T-cell (primary cell): ENCODE measurements at regions not wholly inside any gene's neighbourhood (a gene's known extent, or its start where the extent isn't known, plus 50 kb on each side); places are given as distances from the start of the nearest gene placed in this dataset.
"Not testable (repeated sequence)": the region's sequence is repeated elsewhere in the genome, so short reads cannot be mapped to it uniquely, and the experiment has no call there.

Source experiments
- ATAC-seq, 4 experiments: fragments of 200-7000 bp in 3 of 4; fragments of 150-1000 bp in 1 of 4; cut with Tn5 transposase; replicated peaks in 1 of 4; 1 replicate in 3 of 4; 2 replicates in 1 of 4; pipeline ENCODE4 v1.10.0; 2021; ENCODE audit warnings: moderate library complexity in 3 of 4, mild to moderate bottlenecking in 2 of 4, moderate number of reproducible peaks in 1 of 4
- CTCF ChIA-PET, 2 donors: fragments of 300-600 bp; sonication (Branson Sonifier 250); formaldehyde crosslinking; loops; one replicate each; lab custom pipeline; 2022; ENCODE audit warnings: antibody characterized with exemption in 2 of 2; lab: Charles Lee
- POLR2A ChIA-PET, 2 donors: fragments of 300-600 bp; sonication (Branson Sonifier 250); formaldehyde crosslinking; loops; one replicate each; lab custom pipeline; 2022; ENCODE audit warnings: antibody characterized with exemption in 2 of 2; lab: Charles Lee
- DNase-seq, 35 experiments: peaks; one replicate each; pipeline versions ENCODE4 v3.0.0 to v3.0.0-alpha.2; 2013 to 2023
- H3K27ac ChIP-seq: one replicate; pipeline ENCODE4 v1.5.1; 2013; ENCODE audit warnings: low read length
- H3K27me3 ChIP-seq, 2 experiments: replicated peaks in 1 of 2; 1 replicate in 1 of 2; 2 replicates in 1 of 2; pipeline versions ENCODE4 v1.6.1 to v1.7.0; 2013; ENCODE audit warnings: low read length in 1 of 2, mixed read lengths in 1 of 2; ENCODE audit not compliant: control insufficient read depth in 2 of 2, insufficient read depth in 2 of 2; ENCODE audit errors: extremely low read depth in 1 of 2
- H3K36me3 ChIP-seq, 2 donors: 1 replicate in 1 of 2; 2 replicates in 1 of 2; pipeline versions ENCODE4 v1.6.1 to v1.7.0; 2013; ENCODE audit warnings: low read length in 1 of 2; ENCODE audit not compliant: control insufficient read depth in 2 of 2, insufficient read depth in 1 of 2; ENCODE audit errors: extremely low read depth in 1 of 2
- H3K4me1 ChIP-seq, 2 experiments: 1 replicate in 1 of 2; 2 replicates in 1 of 2; pipeline versions ENCODE4 v1.6.1 to v1.7.0; 2013; ENCODE audit warnings: low read length in 2 of 2, mixed read lengths in 1 of 2; ENCODE audit not compliant: insufficient read depth in 2 of 2, control insufficient read depth in 1 of 2; ENCODE audit errors: extremely low read depth in 1 of 2
- H3K4me3 ChIP-seq, 2 donors: 1 replicate in 1 of 2; 2 replicates in 1 of 2; pipeline versions ENCODE4 v1.5.1 to v1.7.0; 2013; ENCODE audit warnings: mild to moderate bottlenecking in 2 of 2, low read length in 1 of 2, moderate library complexity in 1 of 2; ENCODE audit not compliant: control insufficient read depth in 1 of 2; ENCODE audit errors: extremely low read depth in 1 of 2
- H3K9me3 ChIP-seq: 2 replicates; pipeline ENCODE4 v1.7.0; 2013
- H3K27ac Mint-ChIP-seq, 2 donors: one replicate each; pipeline ENCODE4 v1.8.0; 2020 to 2021; ENCODE audit warnings: mild to moderate bottlenecking in 2 of 2, mixed read lengths in 2 of 2
- H3K27me3 Mint-ChIP-seq, 2 donors: one replicate each; pipeline ENCODE4 v1.8.0; 2021 to 2022; ENCODE audit warnings: mixed read lengths in 2 of 2
- H3K36me3 Mint-ChIP-seq: one replicate; pipeline ENCODE4 v1.8.0; 2021; ENCODE audit warnings: mixed read lengths
- H3K4me1 Mint-ChIP-seq, 3 donors: one replicate each; pipeline ENCODE4 v1.8.0; 2020 to 2022; ENCODE audit warnings: mixed read lengths in 3 of 3, mild to moderate bottlenecking in 1 of 3
- H3K4me3 Mint-ChIP-seq, 3 donors: one replicate each; pipeline ENCODE4 v1.8.0; 2020 to 2022; ENCODE audit warnings: mild to moderate bottlenecking in 3 of 3, mixed read lengths in 3 of 3, moderate library complexity in 3 of 3
- H3K9me3 Mint-ChIP-seq, 3 donors: one replicate each; pipeline ENCODE4 v1.8.0; 2020 to 2022; ENCODE audit warnings: mixed read lengths in 3 of 3
- WGBS: methylation state at CpG from one replicate; pipeline ENCODE4 v1.1.5; 2013; ENCODE audit warnings: missing lambda C conversion rate; ENCODE audit not compliant: insufficient coverage; 5-methylcytosine and 5-hydroxymethylcytosine counted together

DNA sequence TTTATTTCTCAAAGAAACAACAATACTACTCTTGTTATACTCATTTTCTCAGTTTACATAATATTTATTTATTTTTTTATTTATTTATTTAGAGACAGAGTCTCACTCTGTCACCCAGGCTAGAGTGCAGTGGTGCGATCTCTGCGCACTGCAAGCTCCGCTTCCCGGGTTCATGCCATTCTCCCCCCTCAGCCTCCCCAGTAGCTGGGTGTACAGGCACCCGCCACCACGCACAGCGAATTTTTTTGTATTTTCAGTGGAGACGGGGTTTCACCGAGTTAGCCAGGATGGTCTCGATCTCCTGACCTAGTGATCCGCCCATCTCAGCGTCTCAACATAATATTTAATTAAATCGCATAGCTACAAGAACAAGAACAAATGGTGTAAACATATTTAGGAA is 2932.3 kb upstream of the OR11H1 start:
- H3K36me3 ChIP-seq, H3K36me3 Mint-ChIP-seq, H3K4me1 ChIP-seq, H3K9me3 ChIP-seq, POLR2A ChIA-PET, H3K27ac ChIP-seq, H3K27me3 Mint-ChIP-seq, H3K27me3 ChIP-seq, H3K4me3 Mint-ChIP-seq, DNase-seq, H3K27ac Mint-ChIP-seq, H3K4me3 ChIP-seq, ATAC-seq, CTCF ChIA-PET, H3K4me1 Mint-ChIP-seq: not testable (repeated sequence)
- H3K9me3 Mint-ChIP-seq: peaks cover 30 to 54% (median 40%) of the 10 kb centered on the region in 3 donors
- 81% methylated on average over 9 of the region's 13 CpGs for WGBS

DNA sequence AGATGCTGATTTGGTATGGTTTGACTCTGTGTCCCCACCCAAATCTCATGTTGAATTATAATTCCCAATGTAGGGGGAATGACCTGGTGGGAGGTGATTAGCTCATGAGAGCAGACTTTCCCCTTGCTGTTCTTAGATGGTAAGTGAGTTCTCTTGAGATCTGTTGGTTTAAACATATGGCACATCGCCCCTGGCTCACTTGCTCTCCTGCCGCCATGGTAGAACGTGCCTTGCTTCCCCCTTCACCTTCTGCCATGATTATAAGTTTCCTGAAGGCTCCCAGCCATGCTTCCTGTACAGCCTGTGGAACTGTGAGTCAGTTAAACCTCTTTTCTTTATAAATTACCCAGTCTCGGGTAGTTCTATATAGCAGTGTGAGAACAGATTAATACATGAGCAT is 2930.2 kb upstream of the OR11H1 start:
- peaks cover 35 to 56% (median 40%) of the 10 kb centered on the region in 3 donors for H3K9me3 Mint-ChIP-seq

DNA sequence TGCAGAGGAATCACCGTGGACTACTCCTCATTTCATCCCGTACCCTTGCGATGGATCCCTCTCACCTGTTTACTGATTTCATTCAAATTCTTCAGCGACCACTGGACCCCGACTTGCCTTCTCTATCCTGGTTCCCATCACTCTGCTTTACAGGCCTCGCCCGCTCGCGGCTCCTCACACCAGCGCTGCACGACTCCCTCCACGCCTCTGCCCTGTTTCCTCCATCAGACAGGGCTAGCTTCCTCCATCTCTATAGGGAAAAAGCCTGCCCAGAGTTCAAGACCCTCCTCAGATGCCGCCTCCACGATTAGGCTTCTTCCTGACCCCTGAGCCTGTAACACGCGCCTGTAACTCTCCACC is 2926.5 kb upstream of the OR11H1 start:
- H3K4me3 Mint-ChIP-seq, POLR2A ChIA-PET: not testable (repeated sequence)

More for the DNA sequence above, 2930.2 kb upstream of the OR11H1 start:
- DNase-seq, H3K27ac ChIP-seq, H3K9me3 ChIP-seq, CTCF ChIA-PET, POLR2A ChIA-PET, H3K4me1 Mint-ChIP-seq, H3K27me3 ChIP-seq, H3K27me3 Mint-ChIP-seq, H3K4me3 Mint-ChIP-seq, H3K4me1 ChIP-seq, H3K4me3 ChIP-seq, H3K36me3 ChIP-seq, ATAC-seq, H3K27ac Mint-ChIP-seq, H3K36me3 Mint-ChIP-seq: not testable (repeated sequence)
- 72% methylated on average over 3 of the region's 4 CpGs for WGBS

DNA sequence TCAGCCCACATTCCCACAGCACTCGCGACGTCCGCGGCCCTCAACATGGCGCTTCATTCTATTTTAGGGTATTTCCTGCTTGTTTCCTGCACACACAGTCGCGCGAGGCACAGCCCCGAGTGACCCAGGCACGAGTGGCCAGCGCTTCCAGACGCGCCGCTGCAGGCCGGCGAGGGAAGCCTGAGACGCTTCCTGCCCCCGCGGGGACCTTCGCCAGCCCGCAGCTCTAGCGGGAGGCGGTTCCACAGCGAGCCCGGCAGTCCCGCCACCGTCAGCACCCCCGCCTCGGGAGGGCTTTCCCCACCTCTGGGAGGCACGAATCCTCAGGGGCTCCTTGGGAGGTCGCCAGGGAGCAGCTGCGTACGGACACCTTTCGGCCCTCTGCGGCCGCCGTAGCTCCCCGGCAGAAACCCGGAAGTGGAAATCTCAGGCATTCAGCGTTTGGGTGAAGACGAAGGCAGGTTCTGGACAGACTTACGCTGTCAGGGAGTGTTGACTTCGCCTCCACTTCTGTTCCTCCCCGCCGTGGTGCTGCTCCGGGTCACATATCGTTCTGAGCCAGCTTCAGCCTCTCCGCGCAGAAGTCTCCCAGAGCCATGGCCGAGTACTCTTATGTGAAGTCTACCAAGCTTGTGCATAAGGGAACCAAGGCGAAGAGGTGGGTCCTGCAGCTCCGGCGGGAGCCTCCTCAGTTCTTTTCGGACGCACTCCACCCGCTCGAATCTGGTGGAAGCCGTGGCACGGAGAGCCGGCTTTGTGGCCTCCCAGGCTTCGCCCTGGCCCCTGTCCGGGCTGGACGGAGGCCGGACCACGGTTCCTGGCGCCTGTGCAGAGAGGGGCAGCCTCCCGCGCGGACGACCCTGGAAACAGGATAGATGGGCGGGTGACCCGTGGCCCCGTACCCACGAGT is 2925.9 kb upstream of the OR11H1 start:
- H3K27ac Mint-ChIP-seq: no peak overlapping the region
- Histone ChIP-seq H3K4me1 (no peaks in the 10 kb centered on the region), H3K4me3 (no peak overlapping the region), H3K36me3 (no peaks in the 10 kb centered on the region), H3K27me3 (peaks cover 0 to 5% of the 10 kb centered on the region in 2 experiments), H3K27ac (no peak overlapping the region), H3K9me3 (no peaks in the 10 kb centered on the region)
- no peaks in the 10 kb centered on the region for H3K4me1 Mint-ChIP-seq
- CTCF ChIA-PET: no interaction called here
- H3K4me3 Mint-ChIP-seq: no peak overlapping the region
- H3K36me3 Mint-ChIP-seq: no peaks in the 10 kb centered on the region
- WGBS: 63% methylated on average over 74 of the region's 75 CpGs
- H3K27me3 Mint-ChIP-seq: no peaks in the 10 kb centered on the region
- peaks cover 33 to 63% (median 39%) of the 10 kb centered on the region in 3 donors for H3K9me3 Mint-ChIP-seq
- ATAC-seq: no peak
- DNase-seq: peak in 5 of 35 experiments; percentile 2 to 12 (median 3)
- POLR2A ChIA-PET: no interaction called here

More for the DNA sequence above, 2926.5 kb upstream of the OR11H1 start:
- CTCF ChIA-PET, DNase-seq, H3K27me3 Mint-ChIP-seq, ATAC-seq, H3K4me3 ChIP-seq, H3K4me1 Mint-ChIP-seq, H3K9me3 ChIP-seq, H3K36me3 Mint-ChIP-seq, H3K36me3 ChIP-seq, H3K4me1 ChIP-seq, H3K27me3 ChIP-seq, H3K27ac ChIP-seq, H3K27ac Mint-ChIP-seq: not testable (repeated sequence)
- peaks cover 27 to 61% (median 36%) of the 10 kb centered on the region in 3 donors for H3K9me3 Mint-ChIP-seq
- WGBS: 78% methylated on average over 16 of the region's 16 CpGs

DNA sequence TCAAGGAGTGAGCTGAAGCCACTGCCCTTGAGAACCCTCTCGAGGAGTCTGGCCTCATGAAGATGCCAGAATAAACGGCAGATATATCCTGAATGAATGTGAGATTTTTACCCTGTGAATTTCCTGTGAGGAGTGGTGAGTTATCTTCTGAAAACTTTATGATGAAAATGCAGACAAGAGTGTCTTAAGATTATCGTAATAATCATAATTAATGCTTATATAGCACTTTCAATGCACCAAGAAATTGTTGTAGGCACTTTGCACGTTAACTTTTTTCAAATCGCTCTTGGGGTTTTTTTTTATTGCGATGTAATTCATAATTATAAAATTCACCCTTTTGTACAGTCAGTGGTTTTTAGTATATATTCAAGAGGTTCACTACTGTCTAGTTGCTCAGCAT is 2924.6 kb upstream of the OR11H1 start:
- 33% methylated on average over 1 of the region's 6 CpGs for WGBS
- DNase-seq, H3K36me3 Mint-ChIP-seq, ATAC-seq, H3K36me3 ChIP-seq, CTCF ChIA-PET, H3K27me3 ChIP-seq, H3K4me3 ChIP-seq, H3K4me3 Mint-ChIP-seq, H3K9me3 ChIP-seq, H3K4me1 ChIP-seq, H3K27ac Mint-ChIP-seq, H3K27me3 Mint-ChIP-seq, POLR2A ChIA-PET, H3K27ac ChIP-seq, H3K4me1 Mint-ChIP-seq: not testable (repeated sequence)
- peaks cover 30 to 62% (median 36%) of the 10 kb centered on the region in 3 donors for H3K9me3 Mint-ChIP-seq

DNA sequence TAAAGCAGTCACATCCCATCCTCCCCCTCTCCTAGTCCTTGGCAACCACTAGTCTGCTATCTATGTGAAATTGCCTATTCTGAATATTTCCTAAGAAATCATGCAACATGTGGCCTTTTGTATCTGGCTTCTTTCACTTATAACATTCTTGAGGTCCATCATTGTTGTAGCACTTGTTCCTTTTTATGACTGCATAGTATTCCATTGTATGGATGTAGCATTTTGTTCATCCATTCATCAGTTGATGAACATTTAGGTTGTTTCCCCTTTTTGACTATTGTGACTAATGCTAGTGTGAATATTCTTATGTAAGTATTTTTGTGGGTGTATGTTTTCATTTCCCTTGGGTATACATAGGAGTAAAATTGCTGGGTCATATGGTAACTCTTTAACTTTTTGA is 2924.2 kb upstream of the OR11H1 start:
- H3K27ac ChIP-seq, H3K27ac Mint-ChIP-seq, H3K27me3 ChIP-seq, POLR2A ChIA-PET, H3K9me3 ChIP-seq, H3K36me3 ChIP-seq, ATAC-seq, H3K27me3 Mint-ChIP-seq, DNase-seq, H3K4me3 Mint-ChIP-seq, H3K4me1 Mint-ChIP-seq, H3K4me3 ChIP-seq, CTCF ChIA-PET, H3K4me1 ChIP-seq, H3K36me3 Mint-ChIP-seq: not testable (repeated sequence)
- H3K9me3 Mint-ChIP-seq: peaks cover 27 to 58% (median 37%) of the 10 kb centered on the region in 3 donors
